MM.1S (cell line): ENCODE measurements at regions not wholly inside any gene's neighbourhood (a gene's known extent, or its start where the extent isn't known, plus 50 kb on each side); places are given as distances from the start of the nearest gene placed in this dataset.

ENCODE experiments used
- DNase-seq: peaks from one replicate; pipeline ENCODE4 v3.0.0-alpha.2; 2015
- H2AFZ ChIP-seq: fragments of 300-600 bp; sonication (generic); 2 replicates; pipeline ENCODE4 v1.6.0; 2016; ENCODE audit warnings: antibody characterized with exemption, low read length
- H3F3A ChIP-seq: fragments of 300-600 bp; sonication (generic); 2 replicates; pipeline ENCODE4 v1.6.1; 2016; ENCODE audit warnings: mild to moderate bottlenecking, antibody characterized with exemption, low read length, moderate library complexity, mixed read lengths; ENCODE audit not compliant: insufficient read depth
- H3K27ac ChIP-seq: fragments of 300-600 bp; sonication (generic); 2 replicates; pipeline ENCODE4 v1.5.1; 2016; ENCODE audit warnings: mild to moderate bottlenecking, low read length
- H3K27me3 ChIP-seq: fragments of 300-600 bp; sonication (generic); replicated peaks from 2 replicates; pipeline ENCODE4 v1.6.0; 2016; ENCODE audit warnings: low read length; ENCODE audit not compliant: insufficient read depth
- H3K36me3 ChIP-seq: fragments of 300-600 bp; sonication (generic); replicated peaks from 2 replicates; pipeline ENCODE4 v1.6.1; 2016; ENCODE audit warnings: mild to moderate bottlenecking, low read length, mixed read lengths; ENCODE audit not compliant: insufficient read depth
- H3K4me1 ChIP-seq: fragments of 300-600 bp; sonication (generic); 2 replicates; pipeline ENCODE4 v1.6.1; 2016; ENCODE audit warnings: low read length, mixed read lengths
- H3K4me2 ChIP-seq: fragments of 300-600 bp; sonication (generic); 2 replicates; pipeline ENCODE4 v1.6.0; 2016; ENCODE audit warnings: low read depth, low read length
- H3K4me3 ChIP-seq: fragments of 300-600 bp; sonication (generic); 2 replicates; pipeline ENCODE4 v1.5.1; 2016; ENCODE audit warnings: low read length, mixed read lengths
- H3K79me2 ChIP-seq: fragments of 300-600 bp; sonication (generic); 2 replicates; pipeline ENCODE4 v1.6.1; 2016; ENCODE audit warnings: mixed run types, low read length, mixed read lengths
- H3K9ac ChIP-seq: fragments of 300-600 bp; sonication (generic); 2 replicates; pipeline ENCODE4 v1.6.1; 2016; ENCODE audit warnings: low read length, mixed read lengths
- H3K9me2 ChIP-seq: fragments of 300-600 bp; sonication (generic); replicated peaks from 2 replicates; pipeline ENCODE4 v1.6.1; 2016; ENCODE audit warnings: mild to moderate bottlenecking, low read length, mixed read lengths; ENCODE audit not compliant: insufficient read depth
- H3K9me3 ChIP-seq: fragments of 300-600 bp; sonication (generic); replicated peaks from 2 replicates; pipeline ENCODE4 v1.6.1; 2016; ENCODE audit warnings: mild to moderate bottlenecking, low read length, mixed read lengths; ENCODE audit not compliant: insufficient read depth
- H4K20me1 ChIP-seq: fragments of 300-600 bp; sonication (generic); 2 replicates; pipeline ENCODE4 v1.6.1; 2016; ENCODE audit warnings: mild to moderate bottlenecking, low read length, moderate library complexity, mixed read lengths; ENCODE audit not compliant: insufficient read depth
- CTCF ChIP-seq: fragments of 300-600 bp; sonication (generic); IDR thresholded peaks from 2 replicates; pipeline ENCODE4 v1.5.1; 2016; ENCODE audit warnings: antibody characterized with exemption, low read length, mixed read lengths
- EZH2 ChIP-seq: fragments of 300-600 bp; sonication (generic); optimal IDR thresholded peaks from 2 replicates; pipeline ENCODE3; 2017; ENCODE audit warnings: low read depth, mild to moderate bottlenecking, antibody characterized with exemption, low read length, mixed read lengths
- EZH2phosphoT487 ChIP-seq: fragments of 300-600 bp; sonication (generic); IDR thresholded peaks from 2 replicates; pipeline ENCODE4 v1.6.1; 2018; ENCODE audit warnings: antibody characterized with exemption, low read length

- H3K9me2 ChIP-seq = no peaks in the 10 kb centered on the region
- no peaks in the 10 kb centered on the region for H3K79me2 ChIP-seq
- no peak overlapping the region for H2AFZ ChIP-seq
- H3K4me1 ChIP-seq = no peaks in the 10 kb centered on the region
- no peaks in the 10 kb centered on the region for H3F3A ChIP-seq
- no peaks in the 10 kb centered on the region for H4K20me1 ChIP-seq
- no peak overlapping the region for H3K4me2 ChIP-seq
- TF ChIP-seq CTCF (no peak), EZH2 (no peak), EZH2phosphoT487 (no peak)
- no peak overlapping the region for H3K9ac ChIP-seq
- no peaks in the 10 kb centered on the region for H3K27me3 ChIP-seq
- no peak overlapping the region for H3K4me3 ChIP-seq
- no peaks in the 10 kb centered on the region for H3K9me3 ChIP-seq
- no peaks in the 10 kb centered on the region for H3K36me3 ChIP-seq
- no peak overlapping the region for H3K27ac ChIP-seq
- DNase-seq = no peak
Measured at GRCh38 chr9:7415836-7416235, 383.7 kb downstream of the DMAC1 start.

GRCh38 chr9:7408845-7409244, 390.7 kb downstream of the DMAC1 start:
- Histone ChIP-seq H3K4me1 (0 out of 2 replicates have a peak, but pooled peaks cover 16% of the 10 kb centered on the region), H2AFZ (no peak overlapping the region), H3K27me3 (no peaks in the 10 kb centered on the region), H3F3A (no peaks in the 10 kb centered on the region), H3K4me3 (no peak overlapping the region), H3K9me3 (no peaks in the 10 kb centered on the region), H3K4me2 (no peak overlapping the region), H3K36me3 (no peaks in the 10 kb centered on the region), H3K27ac (no peak overlapping the region), H4K20me1 (no peaks in the 10 kb centered on the region), H3K9ac (no peak overlapping the region), H3K9me2 (no peaks in the 10 kb centered on the region), H3K79me2 (no peaks in the 10 kb centered on the region)
- DNase-seq = no peak
- no peak for TF ChIP-seq EZH2phosphoT487
- no peak for TF ChIP-seq EZH2
- TF ChIP-seq CTCF = no peak

GRCh38 chr9:7407246-7407645, 392.3 kb downstream of the DMAC1 start:
- Histone ChIP-seq H3K36me3 (no peaks in the 10 kb centered on the region), H3F3A (0 out of 2 replicates have a peak, but pooled peaks cover 4% of the 10 kb centered on the region), H2AFZ (no peak overlapping the region), H3K9ac (no peak overlapping the region), H3K27me3 (no peaks in the 10 kb centered on the region), H3K4me1 (peaks cover 26% of the 10 kb centered on the region), H3K9me3 (no peaks in the 10 kb centered on the region), H3K4me3 (no peak overlapping the region), H3K9me2 (no peaks in the 10 kb centered on the region), H3K27ac (no peak overlapping the region), H3K4me2 (no peak overlapping the region), H3K79me2 (no peaks in the 10 kb centered on the region), H4K20me1 (no peaks in the 10 kb centered on the region)
- DNase-seq = no peak
- no peak for TF ChIP-seq EZH2
- TF ChIP-seq CTCF = no peak
- TF ChIP-seq EZH2phosphoT487 = no peak
